ENCODE measurements at regions not wholly inside any gene's neighbourhood (a gene's known extent, or its start where the extent isn't known, plus 50 kb on each side); places are given as distances from the start of the nearest gene placed in this dataset.

- no peak for DNase-seq
Measured at GRCh38 chr11:30155428-30155827, 75.4 kb upstream of the FSHB start.

- no peak for DNase-seq
Measured at GRCh38 chr11:30159546-30159945, 71.3 kb upstream of the FSHB start.

GRCh38 chr11:30165652-30166051 lies 65.2 kb upstream of the FSHB start:
- no peak for DNase-seq

DNA sequence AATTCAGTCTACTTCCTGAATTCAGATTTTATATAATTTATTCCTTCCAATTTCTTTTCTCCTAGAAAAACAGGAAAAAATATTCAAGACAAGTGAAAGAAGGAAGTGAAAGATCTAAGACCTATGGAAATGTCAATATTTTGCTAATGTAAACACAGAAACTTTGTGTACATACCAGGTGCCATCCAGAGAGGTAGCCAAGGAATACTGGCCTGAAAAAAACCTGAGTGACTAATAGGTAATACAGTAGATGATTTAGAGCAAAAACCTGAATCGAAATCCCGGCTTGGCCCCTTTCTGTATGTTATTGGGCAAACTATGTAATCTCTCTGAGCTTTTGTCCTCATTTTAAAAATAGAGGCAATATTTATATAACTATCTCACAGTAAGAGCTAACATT lies 59.2 kb upstream of the FSHB start:
- DNase-seq: no peak

- no peak for DNase-seq
Measured at GRCh38 chr11:30172158-30172557, 58.7 kb upstream of the FSHB start.

GRCh38 chr11:30172883-30173311 lies 57.9 kb upstream of the FSHB start:
- no peak for DNase-seq

DNA sequence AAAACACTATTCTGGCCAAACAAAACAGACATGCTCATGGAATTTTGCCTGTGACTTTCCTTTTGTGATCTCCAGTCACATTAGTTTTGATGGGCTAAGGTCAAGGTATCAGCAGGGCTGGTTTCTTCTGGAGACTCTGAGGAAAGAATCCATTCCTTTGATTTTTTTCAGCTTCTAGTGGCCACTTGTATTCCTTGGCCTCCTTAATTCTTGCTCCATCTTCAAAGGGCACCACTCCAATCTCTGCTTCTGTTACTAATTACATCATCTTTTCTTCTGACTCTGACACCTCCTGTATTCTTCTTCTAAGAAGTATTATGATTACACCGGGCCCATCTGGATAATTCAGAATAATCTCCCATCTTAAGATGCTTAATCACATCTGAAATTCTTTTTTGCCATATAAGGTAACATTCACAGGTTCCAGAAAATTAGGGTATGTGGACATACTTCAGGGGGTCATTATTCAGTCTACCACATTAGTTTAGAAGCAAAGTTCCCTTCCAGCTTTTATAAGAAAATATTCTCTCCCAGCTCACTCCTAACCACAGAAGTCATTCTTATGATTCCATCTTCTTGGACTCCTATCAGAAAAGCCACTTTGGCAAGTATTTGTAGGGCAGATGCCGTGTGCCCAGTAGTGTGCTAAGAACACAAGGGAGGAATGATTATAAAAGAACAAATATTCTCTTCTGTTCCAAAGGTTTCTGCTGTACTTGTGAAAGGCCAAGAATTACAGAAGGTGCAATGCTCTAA lies 56.4 kb upstream of the FSHB start:
- DNase-seq: no peak
